LoVo (cell line): ENCODE measurements at regions not wholly inside any gene's neighbourhood (a gene's known extent, or its start where the extent isn't known, plus 50 kb on each side); places are given as distances from the start of the nearest gene placed in this dataset.

Experiments used
- DNase-seq: peaks from one replicate; pipeline ENCODE4 v3.0.0-alpha.2; 2016; ENCODE audit warnings: low spot score

DNA sequence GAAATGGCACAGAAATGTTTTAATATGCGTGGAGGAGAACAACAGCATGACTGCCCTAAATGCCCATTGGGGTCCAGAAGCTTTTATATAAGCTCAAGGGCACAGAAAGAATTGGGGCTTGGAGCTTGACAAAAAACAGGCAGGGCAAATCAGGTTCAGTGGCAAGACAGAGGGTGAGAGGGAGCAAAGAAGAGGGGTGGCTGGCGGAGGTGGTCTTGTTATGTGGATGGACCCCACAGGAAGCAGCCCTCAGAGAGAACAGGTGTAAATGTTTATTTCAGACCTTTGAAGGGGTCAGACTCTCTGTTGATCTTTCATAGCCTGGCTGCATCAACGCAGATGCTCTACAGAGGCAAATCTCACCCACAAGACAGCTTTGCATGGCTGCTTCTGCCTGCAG lies 213.1 kb upstream of the B3GAT1 start:
- DNase-seq = no peak

DNA sequence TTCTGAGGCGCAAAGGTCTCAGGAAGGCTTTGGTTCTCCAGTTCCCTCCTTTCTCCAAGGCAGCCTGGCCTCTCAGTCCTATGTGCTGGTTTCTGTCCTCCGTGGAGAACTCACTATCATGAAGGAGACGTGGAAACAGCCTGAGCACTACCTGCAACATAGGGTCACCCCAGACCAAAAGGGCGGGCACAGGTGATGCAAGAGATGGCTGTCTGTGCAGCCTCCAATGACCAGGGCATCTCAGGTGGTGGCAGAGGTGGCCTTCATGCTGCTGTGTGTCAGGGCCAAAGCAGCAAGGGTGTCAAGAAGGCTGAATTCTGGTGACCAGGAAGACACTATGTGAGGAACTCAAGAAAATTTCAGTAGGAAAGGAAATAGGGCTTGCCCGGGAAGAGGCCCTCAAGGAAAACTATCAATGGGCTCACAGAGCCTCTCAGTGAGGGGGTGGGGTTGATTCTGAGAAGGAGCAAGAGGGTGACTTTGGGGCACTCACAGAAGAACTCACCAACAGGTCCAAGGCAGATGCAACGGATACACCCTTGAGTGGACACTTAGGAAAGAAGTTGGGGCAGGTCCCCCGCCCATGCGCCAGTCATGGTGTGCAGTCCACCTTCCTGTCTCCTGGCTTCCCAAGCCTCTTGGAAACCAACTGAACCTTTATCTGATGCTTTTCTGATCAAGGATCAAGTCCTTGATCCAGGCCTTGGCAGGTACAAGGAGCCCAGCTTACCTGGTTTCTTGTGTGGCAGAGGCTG lies 212.3 kb upstream of the B3GAT1 start:
- no peak for DNase-seq

DNA sequence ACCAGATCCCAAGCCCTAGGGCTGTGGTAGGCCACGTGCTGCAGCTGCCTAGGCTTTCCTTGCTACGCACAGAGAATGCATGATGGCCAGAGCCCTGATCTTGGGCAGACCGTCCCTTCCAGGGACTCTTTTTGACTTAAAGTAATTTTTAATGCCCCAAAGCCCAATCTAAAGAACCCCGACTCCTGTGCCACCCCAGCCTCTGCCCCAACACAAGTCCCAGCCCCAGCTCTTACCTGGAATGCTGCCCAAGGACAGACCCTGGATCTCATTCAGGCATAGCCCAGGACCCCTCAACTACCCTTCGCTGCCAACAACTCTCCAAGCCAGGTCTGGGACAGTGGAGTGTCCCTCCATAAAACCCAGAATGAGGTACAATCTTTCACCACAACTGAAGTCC lies 211.7 kb upstream of the B3GAT1 start:
- DNase-seq = no peak

DNA sequence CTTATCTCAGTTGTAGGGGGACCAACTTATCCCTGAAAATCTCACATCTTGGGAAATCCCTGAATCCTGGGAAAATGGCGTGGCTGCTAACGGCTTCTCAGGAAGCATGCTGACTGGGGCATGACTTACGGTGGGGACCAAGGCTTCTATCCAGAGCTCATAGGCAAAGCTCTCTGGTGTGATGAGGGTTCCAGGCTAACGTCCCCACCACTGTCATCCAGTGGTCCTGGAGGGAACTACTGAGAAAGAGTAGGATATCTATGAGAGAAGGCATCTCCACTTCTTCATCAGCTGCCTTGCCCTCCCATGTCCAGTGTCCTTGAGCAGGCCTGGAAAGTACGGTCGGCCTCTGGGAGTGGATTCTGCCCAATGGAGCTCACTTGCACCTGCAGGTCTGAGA lies 210.4 kb upstream of the B3GAT1 start:
- no peak for DNase-seq

DNA sequence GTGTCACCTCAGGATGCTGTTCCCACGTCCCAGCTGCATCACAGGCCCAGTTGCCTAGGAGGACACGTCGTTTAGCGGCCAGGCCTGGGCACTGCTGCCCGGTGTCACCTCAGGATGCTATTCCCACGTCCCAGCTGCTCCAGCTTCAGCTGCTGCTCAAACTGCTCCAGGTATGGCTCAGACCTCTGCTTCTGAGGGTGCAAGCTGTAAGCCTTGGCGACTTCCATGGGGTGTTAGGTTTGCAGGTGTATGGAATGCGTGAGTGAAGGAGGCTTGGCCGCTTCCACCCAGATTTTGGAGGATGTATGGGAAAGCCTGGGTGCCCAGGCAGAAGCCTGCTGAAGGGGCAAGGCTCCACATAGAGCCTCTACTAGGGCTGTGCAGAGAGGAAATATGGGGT lies 205.3 kb upstream of the B3GAT1 start:
- no peak for DNase-seq

DNA sequence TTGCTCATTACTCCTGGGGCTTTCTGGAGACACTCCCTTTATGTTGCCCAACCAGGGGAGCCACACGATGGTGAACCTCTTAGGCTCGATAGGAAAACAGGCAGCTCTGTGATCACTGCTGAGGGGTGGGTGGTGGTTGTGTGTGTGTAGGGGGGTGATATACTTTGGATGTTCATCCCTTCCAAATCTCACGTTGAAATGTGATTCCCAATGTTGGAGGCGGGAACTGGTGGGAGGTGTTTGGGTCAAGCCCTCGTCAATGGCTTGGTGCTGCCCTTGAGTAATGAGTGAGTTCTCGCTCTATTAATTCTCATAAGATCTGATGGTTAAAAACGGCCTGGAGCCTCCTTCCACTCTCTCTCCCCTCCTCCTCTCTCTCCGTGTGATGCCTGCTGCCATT lies 204.0 kb upstream of the B3GAT1 start:
- no peak for DNase-seq

DNA sequence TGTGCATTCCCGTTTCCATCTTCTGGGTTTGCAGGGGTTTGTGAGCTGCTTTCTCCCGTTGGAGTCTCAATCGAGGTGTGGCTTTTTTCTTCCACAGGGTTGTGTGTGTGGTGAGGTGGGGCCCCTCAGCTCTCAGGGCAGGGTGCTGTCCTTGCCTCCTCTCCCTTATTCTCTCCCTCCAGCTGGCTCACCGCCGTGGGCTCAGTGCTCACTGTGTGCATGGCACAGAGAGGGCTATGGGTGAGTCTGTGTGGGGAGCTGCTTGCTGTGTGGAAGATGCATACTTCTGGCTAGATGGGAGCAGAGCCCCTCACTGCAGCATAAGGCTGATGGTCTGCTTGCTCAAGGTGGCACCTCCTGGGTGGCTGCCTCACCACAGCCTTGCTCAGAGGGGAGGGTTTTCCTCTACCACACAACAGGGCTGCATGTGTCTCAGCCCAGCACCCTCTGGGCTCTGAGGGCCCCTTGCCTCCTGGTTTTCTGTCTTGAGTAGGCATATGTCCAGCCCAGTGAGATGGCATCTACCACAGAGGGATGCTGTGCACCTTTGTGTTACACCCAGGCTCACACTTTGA lies 203.1 kb upstream of the B3GAT1 start:
- no peak for DNase-seq

DNA sequence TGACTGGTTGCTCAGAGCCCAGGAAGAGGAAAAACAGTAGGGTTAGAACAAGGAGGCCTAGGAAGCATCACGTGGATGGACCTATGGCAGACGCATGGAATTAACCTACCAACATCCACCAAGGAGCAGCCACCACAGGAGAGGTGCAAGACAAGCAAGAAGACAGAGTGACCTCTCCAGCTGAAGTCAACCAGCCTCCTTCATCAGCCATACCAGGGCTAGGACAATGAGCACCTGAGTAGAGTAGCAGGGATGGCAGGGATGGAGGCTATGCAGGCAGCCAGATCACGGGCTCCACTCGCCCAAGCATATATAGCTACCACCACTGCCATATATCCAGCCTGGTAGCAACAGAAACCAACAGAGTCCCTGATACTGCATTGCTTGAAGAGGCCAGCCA lies 202.1 kb upstream of the B3GAT1 start:
- DNase-seq = no peak

DNA sequence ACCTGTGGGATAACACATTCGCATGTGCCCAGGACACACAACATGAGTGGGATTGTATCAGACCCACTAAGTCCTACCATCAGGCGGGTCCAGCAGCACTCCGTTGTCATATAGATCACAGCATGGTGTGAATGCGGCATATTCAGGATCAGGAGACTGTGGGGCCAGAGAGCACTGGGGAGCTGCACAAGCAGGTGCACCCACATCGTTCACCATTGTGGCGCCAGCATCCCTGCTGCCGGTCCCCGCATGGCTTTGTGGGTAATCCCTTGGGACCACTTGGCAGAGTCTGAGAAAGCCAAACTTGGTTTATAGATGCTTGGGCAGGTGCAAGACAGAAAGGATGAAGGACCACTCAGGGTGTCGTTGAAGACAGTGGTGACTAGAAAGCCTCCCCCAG lies 201.6 kb upstream of the B3GAT1 start:
- DNase-seq = no peak

DNA sequence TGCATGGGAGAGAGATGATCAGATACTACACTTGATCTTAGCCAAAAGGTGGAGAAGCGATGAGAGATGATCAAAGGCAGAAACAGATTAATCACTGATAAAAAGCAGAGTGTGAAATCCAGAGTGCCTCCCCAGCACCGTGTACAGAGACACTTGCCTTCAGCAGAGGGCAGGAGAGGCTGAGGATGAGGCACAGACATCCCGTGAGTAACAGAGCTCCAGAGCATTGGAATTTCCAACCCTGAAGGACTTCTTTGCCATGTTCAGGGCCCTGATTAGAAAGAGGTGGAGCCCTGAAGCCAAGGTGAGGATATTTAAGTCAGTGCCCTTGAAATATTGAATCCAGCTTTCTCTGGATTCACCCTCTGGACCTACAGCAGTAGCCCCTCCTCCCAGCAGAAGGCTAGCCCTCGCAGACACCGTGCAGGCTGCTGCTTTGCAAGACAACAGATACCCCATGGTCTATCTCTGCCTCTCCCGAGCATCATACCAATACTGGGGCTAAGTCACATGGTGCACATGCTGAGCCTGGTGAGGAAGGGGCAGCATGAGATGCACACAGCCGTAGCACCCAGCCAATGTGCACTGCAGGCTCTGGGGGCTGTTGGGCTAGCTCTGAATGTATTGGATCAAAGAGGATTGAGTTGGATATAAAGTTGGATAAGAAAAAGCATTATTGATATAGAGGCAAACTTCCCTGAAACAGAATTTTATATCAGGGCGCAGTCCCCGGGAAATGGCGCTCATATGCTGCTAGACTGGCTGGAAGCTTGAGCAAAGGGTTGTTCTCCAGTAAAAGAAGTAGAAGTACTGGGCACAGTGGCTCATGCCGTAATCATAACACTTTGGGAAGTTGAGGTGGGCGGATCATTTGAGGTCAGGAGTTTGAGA lies 200.3 kb upstream of the B3GAT1 start:
- DNase-seq = no peak

DNA sequence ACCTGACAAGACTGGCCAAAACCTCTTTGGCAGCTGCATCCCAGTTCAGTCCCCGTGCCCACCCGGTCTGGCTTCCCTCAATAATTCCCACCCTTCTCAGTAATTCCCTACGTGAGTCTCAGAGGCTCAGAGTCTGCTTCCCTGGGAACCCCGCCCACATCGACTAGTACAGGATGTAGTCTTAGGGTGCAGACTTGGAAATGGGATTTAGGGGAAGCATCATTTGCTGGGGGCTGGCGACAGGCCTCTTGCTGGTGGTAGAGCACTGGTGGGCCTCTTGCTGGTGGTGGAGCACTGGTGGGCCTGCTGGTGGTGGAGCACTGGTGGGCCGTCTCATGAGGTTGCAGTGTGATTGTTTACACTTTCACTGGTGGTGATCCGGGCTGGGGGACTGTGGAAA lies 199.5 kb upstream of the B3GAT1 start:
- no peak for DNase-seq

DNA sequence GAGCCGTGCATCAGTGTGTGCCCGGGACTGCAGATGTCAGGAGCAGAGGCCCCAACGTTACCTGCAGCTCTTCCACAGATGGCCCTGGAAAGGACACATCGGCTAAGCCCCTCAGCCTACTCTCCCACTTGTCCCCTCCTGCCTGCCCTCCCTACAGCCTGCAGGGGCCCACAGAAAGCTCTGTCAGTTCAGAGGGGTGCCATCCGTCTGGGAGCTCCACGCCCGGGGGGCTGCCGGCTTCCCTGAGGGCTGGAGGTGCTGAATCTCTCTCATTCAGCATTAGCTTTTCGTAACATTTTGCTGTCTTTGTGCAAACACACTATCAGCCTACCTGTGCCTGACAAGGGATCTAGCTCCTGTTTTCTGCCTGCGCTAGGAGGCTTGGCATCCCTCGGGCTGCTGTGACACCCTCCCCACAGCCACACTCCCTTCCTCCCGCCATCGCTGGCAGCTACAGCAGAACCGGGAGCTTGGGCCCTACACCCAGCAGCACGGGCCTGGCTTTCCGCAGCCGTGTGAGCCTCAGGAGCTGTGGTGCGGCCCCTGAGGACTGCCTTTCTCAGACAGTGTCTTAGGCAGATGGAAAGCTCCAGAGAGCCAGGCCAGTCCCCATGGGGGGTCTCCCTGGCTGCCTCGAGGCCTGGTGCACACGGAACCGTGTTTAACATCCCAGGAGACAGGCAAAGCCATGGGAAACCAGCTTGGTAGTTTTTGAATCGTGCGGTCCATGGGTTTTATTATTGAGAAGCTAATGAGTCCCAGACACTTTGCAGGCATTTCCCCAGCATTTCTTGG lies 198.3 kb upstream of the B3GAT1 start:
- no peak for DNase-seq

DNA sequence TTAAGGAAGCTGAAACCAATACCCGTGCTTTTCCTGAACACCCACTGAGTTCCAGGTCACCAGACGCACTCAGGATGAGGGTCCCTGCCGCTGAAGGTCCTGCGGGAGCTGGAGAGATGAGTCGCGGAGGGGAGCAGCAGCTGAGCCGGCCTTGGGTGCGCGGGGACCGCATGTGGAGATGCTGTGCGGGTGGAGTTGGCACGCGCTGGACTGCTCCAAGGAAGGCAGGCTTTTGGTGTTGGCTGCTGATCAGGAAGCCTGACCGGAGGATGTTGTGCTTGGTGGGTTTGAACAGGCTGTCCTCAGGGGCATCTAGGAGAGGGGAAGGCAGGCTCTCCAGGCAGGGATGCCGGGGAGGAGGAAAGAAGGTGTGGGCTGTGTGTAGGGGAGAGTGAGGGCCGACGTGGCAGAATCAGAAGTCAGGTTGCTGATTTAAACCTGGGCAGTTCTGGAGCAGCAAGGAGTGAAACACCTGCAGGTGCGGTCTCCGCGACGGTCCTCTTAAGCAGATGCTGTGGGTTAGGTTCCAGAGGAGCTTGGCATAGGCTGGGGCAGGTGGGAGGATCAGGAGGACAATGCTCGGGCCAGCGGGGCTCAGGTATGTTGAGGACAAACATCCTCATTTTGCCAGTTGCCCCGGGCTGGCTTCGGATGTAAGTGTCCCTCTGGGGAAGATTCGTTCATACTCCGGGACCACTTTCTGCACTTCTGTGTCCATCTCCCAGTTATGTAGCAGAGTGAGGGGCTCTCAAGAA lies 197.5 kb upstream of the B3GAT1 start:
- DNase-seq = no peak

DNA sequence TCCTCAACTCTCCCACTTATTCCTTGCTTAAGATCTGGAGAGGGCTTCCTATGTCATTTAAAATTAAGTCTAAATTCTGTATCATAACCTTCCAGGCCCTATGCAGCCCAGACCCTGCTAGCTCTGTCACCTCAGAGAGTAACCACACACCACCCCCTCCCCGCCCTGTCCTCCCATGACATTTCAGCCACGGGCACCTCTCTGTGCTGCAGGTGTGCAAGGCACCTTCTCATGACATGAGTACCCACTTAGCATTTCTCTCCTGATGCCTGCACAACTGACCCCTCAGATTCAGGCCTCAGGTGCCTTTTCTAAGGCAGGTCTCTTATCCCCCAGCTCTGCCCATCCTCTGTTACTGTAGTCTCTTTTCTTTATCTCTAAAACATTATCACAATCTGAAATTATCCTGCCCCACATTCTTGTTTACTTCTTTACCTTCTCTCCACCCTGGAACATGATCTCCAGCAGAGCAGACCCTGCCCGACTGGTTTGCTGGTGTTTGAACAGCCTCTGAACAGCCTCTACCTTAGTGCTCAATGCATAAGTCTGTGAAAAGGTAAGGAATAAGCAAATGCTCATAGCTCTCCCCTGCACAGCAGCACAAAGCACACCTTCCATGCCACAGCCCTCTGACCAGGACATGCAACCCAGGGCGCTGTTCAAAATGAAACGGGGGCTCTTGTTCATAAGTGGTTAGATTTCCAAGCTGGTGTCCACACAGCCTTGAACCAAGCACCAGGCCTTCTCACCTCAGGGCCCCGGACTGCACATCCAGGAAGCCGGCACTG lies 196.1 kb upstream of the B3GAT1 start:
- no peak for DNase-seq

DNA sequence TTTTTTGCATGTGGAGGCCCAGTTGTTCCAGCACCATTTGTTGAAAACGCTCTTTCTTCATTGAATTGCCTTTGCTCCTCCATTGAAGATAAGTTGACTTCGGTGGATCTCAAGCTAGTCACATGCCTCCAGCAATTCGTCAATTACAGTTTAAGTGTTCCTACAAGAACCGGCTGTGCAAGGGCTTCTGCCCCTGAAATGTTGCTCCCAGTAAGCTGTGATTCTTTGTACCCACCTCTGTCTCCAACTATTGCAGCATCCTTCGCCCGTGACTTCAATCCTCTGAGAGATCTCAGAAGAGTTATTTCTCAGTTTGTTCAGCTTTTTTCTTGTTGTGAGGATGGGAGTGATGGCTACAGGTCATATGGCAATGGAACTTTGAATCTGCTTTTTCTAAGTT lies 194.2 kb upstream of the B3GAT1 start:
- DNase-seq = no peak

DNA sequence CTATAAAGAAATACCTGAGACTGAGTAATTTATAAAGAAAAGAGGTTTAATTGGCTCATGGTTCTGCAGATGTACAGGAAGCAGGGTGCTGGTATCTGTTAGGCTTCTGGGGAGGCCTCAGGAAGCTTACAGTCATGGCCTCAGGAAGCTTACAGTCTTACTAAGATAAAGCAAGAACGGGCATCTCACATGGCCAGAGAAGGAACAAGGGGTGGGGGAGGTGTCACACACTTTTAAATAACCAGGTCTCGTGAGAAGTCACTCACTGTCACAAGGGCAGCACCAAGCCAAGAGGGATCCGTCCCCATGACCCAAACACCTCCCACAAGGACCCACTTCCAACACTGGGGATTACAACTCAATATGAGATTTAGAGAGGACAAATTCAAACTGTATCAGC lies 192.8 kb upstream of the B3GAT1 start:
- DNase-seq = no peak

DNA sequence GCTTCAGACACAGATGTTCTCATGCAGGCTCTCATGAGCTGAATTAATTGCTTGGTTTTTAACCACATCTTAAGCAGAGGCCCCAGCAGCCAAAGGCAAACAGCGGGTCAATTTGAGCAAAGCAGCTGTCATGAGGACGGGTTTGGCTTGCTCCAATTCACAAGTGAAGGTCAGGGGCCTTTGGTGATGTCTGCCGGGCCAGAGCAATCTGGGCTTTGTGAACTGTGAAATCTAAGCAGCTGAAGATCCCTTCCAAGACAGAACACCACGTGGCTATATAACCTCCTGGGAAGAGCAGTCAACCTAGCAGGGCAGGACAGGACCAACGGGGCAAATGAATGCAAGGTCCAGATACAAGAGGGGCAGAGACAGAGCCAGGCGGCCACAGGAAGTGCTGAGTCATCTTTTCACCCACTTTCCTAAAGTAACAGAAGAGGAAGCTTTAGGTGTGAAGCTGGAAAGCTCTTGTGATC lies 187.3 kb upstream of the B3GAT1 start:
- no peak for DNase-seq

DNA sequence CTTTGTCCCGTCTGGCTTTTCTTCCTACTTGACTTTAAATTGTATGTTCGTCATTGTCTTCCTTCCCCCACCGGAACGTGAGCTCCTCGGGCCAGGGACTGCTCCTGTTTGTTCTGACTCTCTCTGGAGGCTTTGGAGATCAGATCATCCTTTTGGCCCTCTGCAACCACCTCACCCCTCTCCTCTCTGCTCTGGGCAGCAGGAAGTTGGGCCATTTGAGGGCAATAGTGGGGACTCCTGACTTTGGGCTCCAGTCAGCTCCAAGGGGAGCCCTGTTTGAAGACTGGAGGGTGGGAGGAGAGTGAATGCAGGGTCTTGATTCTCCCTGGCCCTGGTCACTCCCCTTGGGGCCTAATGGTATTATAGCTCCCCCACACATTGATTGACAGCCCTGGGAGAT lies 186.3 kb upstream of the B3GAT1 start:
- DNase-seq = no peak

DNA sequence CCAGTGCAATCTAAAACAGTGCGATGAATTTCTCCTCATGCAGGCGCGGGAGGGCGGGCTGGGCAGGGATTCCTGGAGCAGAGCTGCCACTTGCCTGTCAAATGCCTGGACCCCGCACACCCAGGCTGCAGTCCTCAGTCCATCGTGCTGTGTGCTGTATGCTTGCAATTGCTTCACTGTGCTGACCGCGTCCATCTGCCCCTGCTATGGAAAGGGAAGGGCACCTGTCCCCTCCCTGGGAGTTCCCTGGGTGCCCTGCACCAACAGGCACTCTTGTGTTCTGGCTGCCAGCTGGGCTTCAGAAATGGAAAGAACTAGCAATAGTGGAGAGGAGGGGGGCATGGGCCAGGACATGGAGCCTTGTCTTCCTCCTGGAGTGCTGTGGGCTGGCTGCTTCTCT lies 185.4 kb upstream of the B3GAT1 start:
- no peak for DNase-seq

DNA sequence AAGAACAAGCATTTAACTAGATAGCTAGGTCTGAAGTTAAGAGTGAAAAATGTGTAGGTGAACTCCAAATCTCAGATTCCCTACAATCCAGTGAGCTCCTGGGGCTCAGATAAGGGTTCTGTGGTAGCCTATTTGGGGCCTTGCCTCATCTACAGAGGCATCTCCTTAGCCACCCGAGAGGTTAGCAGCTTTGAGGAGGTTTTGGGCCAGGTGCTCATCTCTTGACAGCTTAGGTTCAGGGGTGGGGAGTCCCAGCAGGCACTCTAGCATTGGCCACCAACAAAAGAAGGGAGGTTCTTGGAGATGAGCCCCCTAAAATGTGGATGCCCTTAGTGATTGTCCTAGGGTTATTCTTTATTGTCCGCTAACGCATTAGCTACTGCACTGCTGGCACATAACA lies 184.4 kb upstream of the B3GAT1 start:
- no peak for DNase-seq
